ENCODE measurements at regions not wholly inside any gene's neighbourhood (a gene's known extent, or its start where the extent isn't known, plus 50 kb on each side); places are given as distances from the start of the nearest gene placed in this dataset.

DNA sequence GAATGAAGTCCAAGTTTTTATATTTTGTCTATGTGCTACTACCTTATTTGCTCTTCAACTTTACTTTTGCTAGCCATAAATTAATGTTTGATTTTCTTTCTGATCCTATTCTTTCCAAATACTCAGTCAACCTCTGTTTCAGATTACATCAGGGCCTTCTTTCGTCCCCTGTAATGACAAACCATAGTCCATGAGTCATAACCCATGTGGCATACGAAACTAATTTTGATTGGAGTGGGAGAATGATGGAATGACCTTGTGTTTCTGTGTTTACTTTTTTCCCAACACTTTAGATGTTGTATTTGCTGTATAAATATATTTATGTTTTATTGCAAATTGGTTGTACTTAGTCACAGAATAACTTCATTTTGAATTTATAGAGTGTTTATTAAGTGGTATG is 1043.1 kb downstream of the DTWD2 start:
- TF ChIP-seq, protein P1, sequence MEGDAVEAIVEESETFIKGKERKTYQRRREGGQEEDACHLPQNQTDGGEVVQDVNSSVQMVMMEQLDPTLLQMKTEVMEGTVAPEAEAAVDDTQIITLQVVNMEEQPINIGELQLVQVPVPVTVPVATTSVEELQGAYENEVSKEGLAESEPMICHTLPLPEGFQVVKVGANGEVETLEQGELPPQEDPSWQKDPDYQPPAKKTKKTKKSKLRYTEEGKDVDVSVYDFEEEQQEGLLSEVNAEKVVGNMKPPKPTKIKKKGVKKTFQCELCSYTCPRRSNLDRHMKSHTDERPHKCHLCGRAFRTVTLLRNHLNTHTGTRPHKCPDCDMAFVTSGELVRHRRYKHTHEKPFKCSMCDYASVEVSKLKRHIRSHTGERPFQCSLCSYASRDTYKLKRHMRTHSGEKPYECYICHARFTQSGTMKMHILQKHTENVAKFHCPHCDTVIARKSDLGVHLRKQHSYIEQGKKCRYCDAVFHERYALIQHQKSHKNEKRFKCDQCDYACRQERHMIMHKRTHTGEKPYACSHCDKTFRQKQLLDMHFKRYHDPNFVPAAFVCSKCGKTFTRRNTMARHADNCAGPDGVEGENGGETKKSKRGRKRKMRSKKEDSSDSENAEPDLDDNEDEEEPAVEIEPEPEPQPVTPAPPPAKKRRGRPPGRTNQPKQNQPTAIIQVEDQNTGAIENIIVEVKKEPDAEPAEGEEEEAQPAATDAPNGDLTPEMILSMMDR (IDR thresholded peaks at IDR 0.05), result no peak
- no peak for TF ChIP-seq MAFK (IDR thresholded peaks at IDR 0.05; ENCODE audit: partially characterized antibody)
- TF ChIP-seq, protein P2, sequence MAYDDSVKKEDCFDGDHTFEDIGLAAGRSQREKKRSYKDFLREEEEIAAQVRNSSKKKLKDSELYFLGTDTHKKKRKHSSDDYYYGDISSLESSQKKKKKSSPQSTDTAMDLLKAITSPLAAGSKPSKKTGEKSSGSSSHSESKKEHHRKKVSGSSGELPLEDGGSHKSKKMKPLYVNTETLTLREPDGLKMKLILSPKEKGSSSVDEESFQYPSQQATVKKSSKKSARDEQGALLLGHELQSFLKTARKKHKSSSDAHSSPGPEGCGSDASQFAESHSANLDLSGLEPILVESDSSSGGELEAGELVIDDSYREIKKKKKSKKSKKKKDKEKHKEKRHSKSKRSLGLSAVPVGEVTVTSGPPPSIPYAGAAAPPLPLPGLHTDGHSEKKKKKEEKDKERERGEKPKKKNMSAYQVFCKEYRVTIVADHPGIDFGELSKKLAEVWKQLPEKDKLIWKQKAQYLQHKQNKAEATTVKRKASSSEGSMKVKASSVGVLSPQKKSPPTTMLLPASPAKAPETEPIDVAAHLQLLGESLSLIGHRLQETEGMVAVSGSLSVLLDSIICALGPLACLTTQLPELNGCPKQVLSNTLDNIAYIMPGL (CRISPR knock-in tag; IDR thresholded peaks at IDR 0.05; ENCODE audit: borderline replicate concordance), result no peak
- TF ChIP-seq EP300 (IDR thresholded peaks at IDR 0.05), result no peak
- no peak for TF ChIP-seq NFE2L2 (conservative IDR thresholded peaks at IDR 0.05; ENCODE audit: low read length)
- TF ChIP-seq POLR2A (IDR thresholded peaks at IDR 0.05; ENCODE audit: low read length), result no peak
- TF ChIP-seq JUN (IDR thresholded peaks at IDR 0.05), result no peak
- TF ChIP-seq KDM1A (IDR thresholded peaks at IDR 0.05; ENCODE audit: low read depth), result no peak
- TF ChIP-seq FOSB (CRISPR knock-in tag; IDR thresholded peaks at IDR 0.05), result no peak
- no peak for TF ChIP-seq RAD21 (conservative IDR thresholded peaks at IDR 0.05 in 1 of 2, IDR thresholded peaks at IDR 0.05 in 1 of 2)
- TF ChIP-seq, protein P3, sequence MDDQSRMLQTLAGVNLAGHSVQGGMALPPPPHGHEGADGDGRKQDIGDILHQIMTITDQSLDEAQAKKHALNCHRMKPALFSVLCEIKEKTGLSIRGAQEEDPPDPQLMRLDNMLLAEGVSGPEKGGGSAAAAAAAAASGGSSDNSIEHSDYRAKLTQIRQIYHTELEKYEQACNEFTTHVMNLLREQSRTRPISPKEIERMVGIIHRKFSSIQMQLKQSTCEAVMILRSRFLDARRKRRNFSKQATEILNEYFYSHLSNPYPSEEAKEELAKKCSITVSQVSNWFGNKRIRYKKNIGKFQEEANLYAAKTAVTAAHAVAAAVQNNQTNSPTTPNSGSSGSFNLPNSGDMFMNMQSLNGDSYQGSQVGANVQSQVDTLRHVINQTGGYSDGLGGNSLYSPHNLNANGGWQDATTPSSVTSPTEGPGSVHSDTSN (IDR thresholded peaks at IDR 0.05), result no peak
